Ovary (tissue), 3 donors: ENCODE measurements at regions not wholly inside any gene's neighbourhood (a gene's known extent, or its start where the extent isn't known, plus 50 kb on each side); places are given as distances from the start of the nearest gene placed in this dataset.

Experiments used
- POLR2A ChIP-seq: fragments of 450-650 bp; IDR thresholded peaks from one replicate; pipeline ENCODE4 v1.6.1; 2017; ENCODE audit warnings: antibody characterized with exemption, mild to moderate bottlenecking, moderate library complexity
- TF ChIP-seq, protein P1 (sequence below), 3 donors: fragments of 450-650 bp in 2 of 3; fragments of 200-600 bp in 1 of 3; IDR thresholded peaks; one replicate each; pipeline versions ENCODE4 v1.5.1 to v1.8.0; 2016 to 2022; ENCODE audit warnings: antibody characterized with exemption in 3 of 3, mild to moderate bottlenecking in 1 of 3
- donor health status: DM: no; HTN: no; CAD: no.

GRCh38 chr5:8906303-8906967, 639.4 kb downstream of the SEMA5A start:
- TF ChIP-seq, protein P1, sequence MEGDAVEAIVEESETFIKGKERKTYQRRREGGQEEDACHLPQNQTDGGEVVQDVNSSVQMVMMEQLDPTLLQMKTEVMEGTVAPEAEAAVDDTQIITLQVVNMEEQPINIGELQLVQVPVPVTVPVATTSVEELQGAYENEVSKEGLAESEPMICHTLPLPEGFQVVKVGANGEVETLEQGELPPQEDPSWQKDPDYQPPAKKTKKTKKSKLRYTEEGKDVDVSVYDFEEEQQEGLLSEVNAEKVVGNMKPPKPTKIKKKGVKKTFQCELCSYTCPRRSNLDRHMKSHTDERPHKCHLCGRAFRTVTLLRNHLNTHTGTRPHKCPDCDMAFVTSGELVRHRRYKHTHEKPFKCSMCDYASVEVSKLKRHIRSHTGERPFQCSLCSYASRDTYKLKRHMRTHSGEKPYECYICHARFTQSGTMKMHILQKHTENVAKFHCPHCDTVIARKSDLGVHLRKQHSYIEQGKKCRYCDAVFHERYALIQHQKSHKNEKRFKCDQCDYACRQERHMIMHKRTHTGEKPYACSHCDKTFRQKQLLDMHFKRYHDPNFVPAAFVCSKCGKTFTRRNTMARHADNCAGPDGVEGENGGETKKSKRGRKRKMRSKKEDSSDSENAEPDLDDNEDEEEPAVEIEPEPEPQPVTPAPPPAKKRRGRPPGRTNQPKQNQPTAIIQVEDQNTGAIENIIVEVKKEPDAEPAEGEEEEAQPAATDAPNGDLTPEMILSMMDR (IDR thresholded peaks at IDR 0.05): no peak
- no peak for TF ChIP-seq POLR2A
